Activated CD8-positive, alpha-beta memory T cell treated with anti-CD3 and anti-CD28 coated beads, Interleukin-2, amount 10 ng/mL, durations not matched to agents 7 days and 5 days (primary cell): ENCODE measurements at regions not wholly inside any gene's neighbourhood (a gene's known extent, or its start where the extent isn't known, plus 50 kb on each side); places are given as distances from the start of the nearest gene placed in this dataset.

ENCODE experiments used
- ATAC-seq: fragments of 150-1000 bp; cut with Tn5 transposase; one replicate; pipeline ENCODE4 v1.10.0; 2021; ENCODE audit warnings: moderate library complexity
- CTCF ChIA-PET: fragments of 350-600 bp; sonication (Branson Sonifier 250); formaldehyde crosslinking; loops from one replicate; lab custom pipeline; 2021; ENCODE audit warnings: antibody characterized with exemption; lab: Charles Lee
- DNase-seq: peaks from one replicate; pipeline ENCODE4 v3.0.0-alpha.2; 2020
- H3K27ac Mint-ChIP-seq: one replicate; pipeline ENCODE4 v1.8.0; 2021; ENCODE audit warnings: mild to moderate bottlenecking, mixed read lengths
- H3K27me3 Mint-ChIP-seq: one replicate; pipeline ENCODE4 v1.8.0; 2021; ENCODE audit warnings: mixed read lengths
- H3K36me3 Mint-ChIP-seq: one replicate; pipeline ENCODE4 v1.8.0; 2021; ENCODE audit warnings: mild to moderate bottlenecking, mixed read lengths
- H3K4me1 Mint-ChIP-seq: one replicate; pipeline ENCODE4 v1.8.0; 2021; ENCODE audit warnings: mixed read lengths
- H3K4me3 Mint-ChIP-seq: one replicate; pipeline ENCODE4 v1.8.0; 2021; ENCODE audit warnings: mild to moderate bottlenecking, moderate library complexity, mixed read lengths
- H3K9me3 Mint-ChIP-seq: one replicate; pipeline ENCODE4 v1.8.0; 2022; ENCODE audit warnings: low read depth, mixed read lengths

DNA sequence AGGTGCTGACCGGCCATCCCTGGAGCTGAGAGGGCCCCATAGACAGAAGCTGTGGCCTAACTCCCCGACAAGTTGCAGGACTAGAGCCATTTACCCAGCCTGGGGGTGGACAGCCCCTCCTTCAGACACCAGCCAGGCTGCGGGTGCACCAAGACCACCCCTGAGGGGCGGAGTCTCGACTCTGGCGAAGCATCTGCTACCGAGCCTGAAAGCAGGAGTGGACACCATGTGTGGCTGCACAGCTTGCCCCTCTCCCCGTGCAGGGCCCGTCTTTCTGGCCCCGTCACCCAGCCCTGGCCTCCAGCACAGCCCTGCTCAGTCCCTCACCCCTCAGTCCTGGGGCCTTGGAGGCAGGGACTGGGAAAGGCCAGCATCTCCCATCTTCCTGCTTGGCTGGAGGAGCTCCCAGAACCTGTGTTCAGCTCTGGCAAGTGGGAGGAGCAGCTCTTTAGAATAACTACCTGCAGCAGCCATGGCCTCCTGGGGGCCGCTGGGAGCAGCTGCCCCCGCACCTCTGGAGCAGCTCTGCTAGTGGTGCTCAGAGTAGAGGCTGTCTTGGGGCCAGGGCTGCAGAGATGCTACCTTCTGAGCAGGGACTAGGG, 275.8 kb downstream of the NDUFA10 start:
- CTCF ChIA-PET: no interaction called here
- no peaks in the 10 kb centered on the region for H3K36me3 Mint-ChIP-seq
- ATAC-seq (no peak), DNase-seq (no peak)
- no peaks in the 10 kb centered on the region for H3K27me3 Mint-ChIP-seq
- H3K27ac Mint-ChIP-seq: no peak overlapping the region
- no peaks in the 10 kb centered on the region for H3K4me1 Mint-ChIP-seq
- H3K4me3 Mint-ChIP-seq: no peak overlapping the region
- H3K9me3 Mint-ChIP-seq: no peaks in the 10 kb centered on the region

DNA sequence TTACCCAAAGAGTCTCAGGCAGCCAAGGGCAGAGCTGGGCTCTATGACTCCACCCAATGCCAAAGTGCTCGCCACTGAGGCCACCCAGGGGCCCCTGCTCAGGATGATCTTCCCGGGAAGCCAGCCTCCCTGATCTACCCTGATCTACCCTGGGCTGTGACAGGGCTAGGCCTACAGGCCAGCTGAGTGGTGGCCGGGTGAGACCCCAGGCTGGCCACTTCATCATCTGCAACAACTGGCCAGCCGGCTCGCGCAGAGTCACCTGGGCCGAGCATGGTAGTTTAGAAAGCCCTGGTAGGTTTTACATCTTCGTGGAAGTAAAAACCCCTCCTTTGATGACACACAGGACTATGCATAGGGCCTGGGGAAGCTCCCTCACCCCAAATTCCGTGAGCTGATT, 276.3 kb downstream of the NDUFA10 start:
- DNase-seq (no peak), ATAC-seq (no peak)
- Mint-ChIP-seq H3K27ac (no peak overlapping the region), H3K4me3 (no peak overlapping the region), H3K27me3 (no peaks in the 10 kb centered on the region), H3K36me3 (no peaks in the 10 kb centered on the region), H3K9me3 (no peaks in the 10 kb centered on the region), H3K4me1 (no peaks in the 10 kb centered on the region)
- CTCF ChIA-PET: no interaction called here

DNA sequence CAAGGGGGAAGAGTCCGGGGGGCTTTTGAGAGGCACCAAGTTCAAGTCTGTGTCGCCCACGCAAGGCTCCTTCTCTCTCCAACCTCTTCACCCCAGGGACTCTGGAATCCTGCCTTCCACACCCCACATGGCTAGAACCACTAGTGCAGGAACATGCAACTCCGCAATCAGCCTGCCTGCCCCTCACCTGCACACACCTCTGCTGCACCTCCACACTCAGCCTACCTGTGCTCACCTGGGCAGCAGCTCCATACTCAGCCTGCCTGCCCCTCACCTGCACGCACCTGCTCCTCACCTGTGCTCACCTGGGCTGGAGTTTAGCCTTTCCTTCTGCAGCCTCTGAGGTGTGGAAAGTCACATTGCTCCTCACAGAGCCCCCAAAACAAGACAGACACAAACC, 277.4 kb downstream of the NDUFA10 start:
- Mint-ChIP-seq H3K27me3 (no peaks in the 10 kb centered on the region), H3K4me1 (no peaks in the 10 kb centered on the region), H3K36me3 (no peaks in the 10 kb centered on the region), H3K27ac (no peak overlapping the region), H3K4me3 (no peak overlapping the region), H3K9me3 (no peaks in the 10 kb centered on the region)
- CTCF ChIA-PET: no interaction called here
- no peak for ATAC-seq
- no peak for DNase-seq

DNA sequence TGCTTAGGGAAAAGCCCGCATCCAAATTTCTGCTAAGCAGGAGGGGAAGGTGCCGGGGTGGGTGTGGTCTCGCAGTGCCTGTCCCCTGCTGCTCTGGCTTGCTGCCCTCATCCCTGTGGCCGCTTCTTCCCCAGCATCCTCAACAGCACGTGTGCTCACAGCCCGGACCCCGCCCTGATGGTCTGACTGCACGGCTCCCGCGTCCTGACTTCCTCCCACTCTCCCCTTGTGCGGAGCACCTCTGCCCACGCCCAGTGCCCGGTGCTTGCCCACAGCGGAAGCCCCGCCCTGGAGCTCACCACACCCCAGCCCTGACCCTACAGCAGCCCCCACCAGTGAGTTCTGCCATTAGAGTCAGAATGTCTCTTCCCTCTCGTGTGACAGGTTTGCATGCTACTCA, 277.9 kb downstream of the NDUFA10 start:
- ATAC-seq: no peak
- H3K9me3 Mint-ChIP-seq: no peaks in the 10 kb centered on the region
- H3K36me3 Mint-ChIP-seq: no peaks in the 10 kb centered on the region
- H3K27me3 Mint-ChIP-seq: no peaks in the 10 kb centered on the region
- no peak overlapping the region for H3K27ac Mint-ChIP-seq
- DNase-seq: no peak
- H3K4me1 Mint-ChIP-seq: no peaks in the 10 kb centered on the region
- H3K4me3 Mint-ChIP-seq: no peak overlapping the region
- CTCF ChIA-PET: no interaction called here

DNA sequence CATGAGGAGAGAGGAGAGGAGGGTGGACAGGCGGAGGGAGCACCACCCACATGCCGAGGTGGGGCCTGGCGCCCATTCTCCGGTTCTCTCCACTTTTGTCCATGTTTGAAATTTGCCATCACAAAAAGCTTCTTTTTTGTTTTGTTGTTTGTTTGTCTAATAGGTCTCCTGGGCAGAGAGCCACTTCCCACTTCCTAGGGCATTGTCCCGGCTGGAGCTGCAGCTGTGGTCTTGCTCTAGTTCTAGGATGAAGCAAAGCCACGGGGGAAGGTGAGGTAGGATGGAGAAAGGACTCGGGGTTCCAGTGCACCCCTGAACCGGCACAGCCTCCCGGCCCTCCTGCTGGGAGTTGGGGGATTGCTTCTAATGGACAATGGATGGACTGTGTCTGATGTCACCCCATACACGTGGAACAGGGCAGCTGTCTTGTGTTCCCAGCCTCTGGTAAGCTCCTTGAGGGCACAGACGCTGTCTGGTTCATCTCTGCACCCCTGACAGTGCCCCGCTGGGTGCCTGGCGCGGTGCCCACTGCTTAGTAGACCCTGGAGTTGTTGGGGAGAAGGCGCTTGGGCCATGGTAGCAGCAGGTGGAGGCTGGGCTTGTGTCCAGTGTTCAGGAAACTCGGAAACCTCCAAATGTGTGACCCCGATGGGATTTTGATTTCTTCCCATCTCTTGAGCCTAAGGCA, 278.4 kb downstream of the NDUFA10 start:
- DNase-seq (no peak), ATAC-seq (no peak)
- Mint-ChIP-seq H3K27me3 (no peaks in the 10 kb centered on the region), H3K36me3 (no peaks in the 10 kb centered on the region), H3K27ac (no peak overlapping the region), H3K4me1 (no peaks in the 10 kb centered on the region), H3K9me3 (no peaks in the 10 kb centered on the region), H3K4me3 (no peak overlapping the region)
- CTCF ChIA-PET: no interaction called here

DNA sequence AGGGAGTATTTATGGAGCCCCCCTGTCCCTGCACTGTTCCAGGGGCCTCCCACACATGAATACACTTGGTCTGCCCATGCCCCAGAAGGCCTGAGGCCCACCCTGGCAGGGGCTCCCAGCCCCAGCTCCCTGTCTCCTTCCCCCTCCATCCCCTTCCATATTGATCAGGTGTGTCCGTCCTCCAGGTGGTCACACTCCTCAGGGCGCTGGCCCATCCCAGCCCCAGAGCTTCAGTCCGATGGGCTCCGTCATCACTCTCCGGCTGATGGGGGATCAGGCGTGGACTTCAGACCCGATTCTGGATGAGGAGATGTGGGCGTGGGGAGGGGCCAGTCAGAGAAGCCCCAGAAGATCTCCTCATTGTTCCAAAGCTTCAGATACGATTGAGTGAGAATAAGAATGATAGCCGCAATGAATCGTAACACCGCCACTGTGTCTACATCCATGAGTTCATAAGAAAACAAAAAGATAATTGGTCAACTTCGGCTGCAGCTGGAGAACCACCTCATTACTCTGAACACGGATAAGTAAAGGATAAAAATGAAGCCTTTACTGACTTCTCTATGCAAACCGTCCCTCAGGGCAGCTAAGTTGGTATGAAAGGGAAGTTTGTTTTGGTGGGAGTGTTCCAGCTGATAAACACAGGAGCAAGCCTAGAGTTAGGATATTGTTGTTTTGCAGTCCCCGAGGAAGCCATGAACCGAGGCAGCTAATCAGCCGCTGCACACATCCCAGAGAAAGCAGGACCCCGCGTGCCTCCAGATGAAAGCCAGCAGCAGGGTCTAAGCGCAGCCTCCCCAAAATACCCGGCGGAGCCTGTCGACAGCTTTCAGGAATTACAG, 279.5 kb downstream of the NDUFA10 start:
- DNase-seq (no peak), ATAC-seq (no peak)
- Mint-ChIP-seq H3K36me3 (no peaks in the 10 kb centered on the region), H3K4me3 (no peak overlapping the region), H3K4me1 (no peaks in the 10 kb centered on the region), H3K27ac (no peak overlapping the region), H3K27me3 (no peaks in the 10 kb centered on the region), H3K9me3 (no peaks in the 10 kb centered on the region)
- CTCF ChIA-PET: no interaction called here

DNA sequence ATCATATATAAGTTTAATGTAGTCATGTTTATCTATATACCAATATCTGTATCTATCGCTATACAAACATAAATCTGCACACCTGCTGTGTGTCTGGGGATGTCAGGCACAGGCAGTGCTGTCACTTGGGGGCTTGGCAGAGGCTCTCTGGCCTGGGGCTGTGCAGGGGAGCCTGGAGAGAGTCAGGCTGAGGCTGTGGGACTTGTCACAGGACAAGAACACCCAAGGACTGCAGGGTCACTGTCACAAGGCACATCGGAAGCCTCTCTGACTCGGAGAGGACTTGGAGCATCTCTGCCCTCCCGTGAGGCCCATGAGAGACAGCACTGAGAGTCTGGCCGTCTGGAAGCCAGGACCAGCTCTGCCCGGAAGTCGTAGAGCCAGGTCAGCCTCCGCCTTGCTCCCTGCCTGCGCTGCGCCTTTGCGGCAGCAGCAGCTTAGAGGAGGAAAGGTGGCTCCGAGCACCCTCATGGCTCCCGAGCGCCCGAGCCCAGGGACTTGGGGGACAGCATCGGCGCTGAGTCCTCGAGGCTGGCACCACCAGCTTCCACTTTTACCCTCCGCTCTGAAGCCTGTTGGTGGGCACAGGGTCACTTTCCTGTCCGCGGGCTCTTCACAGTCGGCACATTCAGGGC, 280.3 kb downstream of the NDUFA10 start:
- H3K27me3 Mint-ChIP-seq: no peaks in the 10 kb centered on the region
- H3K36me3 Mint-ChIP-seq: no peaks in the 10 kb centered on the region
- no peak overlapping the region for H3K4me3 Mint-ChIP-seq
- ATAC-seq: no peak
- H3K4me1 Mint-ChIP-seq: no peaks in the 10 kb centered on the region
- CTCF ChIA-PET: no interaction called here
- H3K27ac Mint-ChIP-seq: no peak overlapping the region
- DNase-seq: no peak
- H3K9me3 Mint-ChIP-seq: no peaks in the 10 kb centered on the region

DNA sequence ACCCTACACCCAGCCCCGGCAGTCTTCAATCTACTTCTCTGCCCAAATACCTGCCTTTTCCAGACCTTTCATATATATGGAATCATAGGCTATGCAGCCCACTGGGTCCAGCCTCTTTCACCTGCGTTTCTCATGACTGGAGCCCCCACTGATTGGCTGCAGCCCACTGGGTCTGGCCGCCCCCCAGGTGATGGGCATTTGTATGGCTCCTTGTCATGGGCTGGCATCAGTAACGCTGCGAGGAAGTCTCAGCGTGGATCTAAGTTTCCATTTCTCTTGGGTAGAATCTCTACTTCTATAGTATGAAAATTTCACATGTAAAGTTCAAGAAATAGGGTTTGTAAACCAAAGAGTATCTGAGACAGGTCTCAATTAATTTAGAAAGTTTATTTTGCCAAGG, 281.9 kb downstream of the NDUFA10 start:
- ATAC-seq: no peak
- no peaks in the 10 kb centered on the region for H3K27me3 Mint-ChIP-seq
- no peak overlapping the region for H3K4me3 Mint-ChIP-seq
- DNase-seq: no peak
- H3K27ac Mint-ChIP-seq: no peak overlapping the region
- no peaks in the 10 kb centered on the region for H3K9me3 Mint-ChIP-seq
- no peaks in the 10 kb centered on the region for H3K36me3 Mint-ChIP-seq
- CTCF ChIA-PET: no interaction called here
- no peaks in the 10 kb centered on the region for H3K4me1 Mint-ChIP-seq

DNA sequence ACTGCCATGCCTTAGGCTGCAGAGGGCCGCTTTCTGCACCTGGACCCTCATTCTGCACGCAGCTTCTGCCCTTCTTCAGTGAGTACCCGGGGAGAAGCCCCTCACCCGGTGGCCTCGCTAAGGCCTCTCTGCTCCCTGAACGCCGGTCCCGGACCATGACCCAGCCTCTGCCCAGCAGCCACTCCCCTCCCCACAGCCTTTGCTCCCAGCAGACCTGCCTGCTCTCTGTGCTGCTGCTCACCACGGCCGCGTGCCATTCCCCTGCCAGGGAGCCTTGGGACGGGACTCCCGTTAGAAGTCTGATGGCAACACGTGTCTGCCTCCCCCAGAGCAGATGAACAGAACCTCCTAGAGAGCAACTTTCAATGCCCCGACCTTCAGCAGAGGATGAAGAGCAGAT, 282.8 kb downstream of the NDUFA10 start:
- CTCF ChIA-PET: no interaction called here

DNA sequence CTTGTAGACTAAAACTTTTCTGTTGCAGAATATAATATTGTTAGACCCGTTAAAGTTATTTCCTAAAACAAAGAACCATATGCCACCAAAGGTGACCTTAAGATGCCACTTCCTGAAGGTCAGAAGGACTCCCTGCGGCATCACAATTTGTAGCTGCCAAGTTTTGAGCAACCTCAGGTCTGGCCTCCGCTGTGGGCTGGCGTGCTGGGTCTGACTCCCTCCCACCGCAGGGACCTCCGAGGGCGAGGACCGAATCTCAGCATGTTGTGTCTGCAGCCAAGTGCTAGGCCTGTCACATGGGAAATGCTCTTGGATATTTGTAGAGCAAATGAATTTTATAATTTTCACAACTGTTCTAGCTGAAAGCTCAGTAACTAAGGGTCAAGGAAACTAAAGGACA, 285.9 kb downstream of the NDUFA10 start:
- Mint-ChIP-seq H3K4me3 (no peak overlapping the region), H3K27ac (no peak overlapping the region), H3K4me1 (no peaks in the 10 kb centered on the region), H3K9me3 (no peaks in the 10 kb centered on the region), H3K27me3 (no peaks in the 10 kb centered on the region), H3K36me3 (no peaks in the 10 kb centered on the region)
- CTCF ChIA-PET: no interaction called here
- DNase-seq (no peak), ATAC-seq (no peak)

More for the DNA sequence above, 282.8 kb downstream of the NDUFA10 start:
- H3K36me3 Mint-ChIP-seq: no peaks in the 10 kb centered on the region
- DNase-seq: no peak
- no peaks in the 10 kb centered on the region for H3K27me3 Mint-ChIP-seq
- no peak overlapping the region for H3K4me3 Mint-ChIP-seq
- no peaks in the 10 kb centered on the region for H3K4me1 Mint-ChIP-seq
- ATAC-seq: no peak
- no peaks in the 10 kb centered on the region for H3K9me3 Mint-ChIP-seq
- no peak overlapping the region for H3K27ac Mint-ChIP-seq

DNA sequence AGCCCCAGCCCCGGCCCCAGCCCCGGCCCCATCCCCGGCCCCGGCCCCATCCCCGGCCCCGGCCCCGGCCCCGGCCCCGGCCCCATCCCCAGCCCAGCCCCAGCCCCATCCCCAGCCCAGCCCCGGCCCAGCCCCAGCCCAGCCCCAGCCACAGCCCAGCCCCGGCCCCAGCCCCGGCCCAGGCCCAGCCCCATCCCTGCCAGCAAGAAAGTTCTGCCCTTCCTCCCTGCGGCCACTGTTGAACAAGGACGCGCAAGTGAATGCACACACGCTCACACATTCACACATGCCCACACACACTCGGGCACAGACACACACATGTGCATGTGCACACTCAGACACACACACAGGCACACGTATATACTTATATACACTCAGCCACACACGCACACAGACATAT, 287.0 kb downstream of the NDUFA10 start:
- DNase-seq: no peak
- Mint-ChIP-seq H3K36me3 (no peaks in the 10 kb centered on the region), H3K4me1 (no peaks in the 10 kb centered on the region), H3K9me3 (no peaks in the 10 kb centered on the region), H3K4me3 (no peak overlapping the region), H3K27me3 (no peaks in the 10 kb centered on the region), H3K27ac (no peak overlapping the region)
- no peak for ATAC-seq
- CTCF ChIA-PET: no interaction called here

DNA sequence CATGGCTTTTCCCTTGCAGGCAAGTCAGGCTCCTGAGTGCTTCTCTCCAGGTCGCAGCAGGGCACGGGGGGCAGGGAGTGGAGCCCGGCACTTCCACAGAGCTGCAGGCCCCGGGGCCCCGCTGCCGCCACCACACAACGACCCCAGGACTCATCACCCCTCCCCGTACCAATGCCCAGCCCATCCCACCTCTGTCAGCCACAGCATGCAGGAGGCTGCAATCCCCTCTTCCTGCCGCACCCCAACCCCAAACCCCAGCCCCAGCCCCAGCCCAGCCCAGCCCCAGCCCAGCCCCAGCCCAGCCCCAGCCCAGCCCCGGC, 288.0 kb downstream of the NDUFA10 start:
- no peaks in the 10 kb centered on the region for H3K4me1 Mint-ChIP-seq
- no peak overlapping the region for H3K27ac Mint-ChIP-seq
- no peaks in the 10 kb centered on the region for H3K9me3 Mint-ChIP-seq
- ATAC-seq (no peak), DNase-seq (no peak)
- no peaks in the 10 kb centered on the region for H3K27me3 Mint-ChIP-seq
- no peak overlapping the region for H3K4me3 Mint-ChIP-seq
- CTCF ChIA-PET: no interaction called here
- H3K36me3 Mint-ChIP-seq: no peaks in the 10 kb centered on the region

DNA sequence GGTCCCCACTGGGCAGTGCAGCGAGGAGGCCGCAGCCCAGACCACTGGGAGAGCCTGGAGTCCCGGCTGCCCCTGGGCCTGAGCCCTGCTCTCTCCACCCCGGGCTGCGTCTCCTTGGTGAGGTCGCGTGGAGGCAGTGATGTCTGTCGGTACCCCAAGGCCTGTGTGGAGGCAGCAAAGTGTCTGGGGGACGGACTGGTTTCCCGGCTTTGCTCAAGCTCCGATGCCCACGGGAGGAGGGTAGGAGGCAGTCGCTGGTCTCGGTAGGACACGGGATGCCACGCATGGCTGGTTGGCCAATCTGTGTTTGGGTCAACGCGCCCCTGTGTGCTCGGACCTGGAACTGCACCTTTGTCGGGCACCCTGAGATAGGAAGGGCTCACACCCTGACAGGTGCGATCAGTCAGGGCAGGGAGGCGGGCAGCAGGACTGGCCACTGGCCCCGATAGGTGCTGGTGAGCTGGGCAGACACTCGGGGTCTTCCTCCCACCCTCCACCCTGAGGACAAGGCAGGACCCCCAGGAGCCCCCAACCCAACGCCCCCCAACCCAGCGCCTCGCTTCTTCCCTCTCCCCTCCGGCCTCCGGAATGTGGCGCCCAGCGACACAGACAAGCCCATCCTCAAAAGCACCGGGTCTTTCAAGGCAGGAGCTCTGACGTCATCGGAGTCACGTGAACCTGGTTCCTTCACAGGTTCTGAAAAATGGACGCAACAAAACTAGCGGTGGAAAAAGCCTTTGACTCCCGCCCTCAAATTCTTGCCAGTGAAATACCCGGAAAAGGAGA, 288.6 kb downstream of the NDUFA10 start:
- H3K4me1 Mint-ChIP-seq: no peaks in the 10 kb centered on the region
- CTCF ChIA-PET: no interaction called here

More for the DNA sequence above, 288.6 kb downstream of the NDUFA10 start:
- ATAC-seq (no peak), DNase-seq (no peak)
- H3K9me3 Mint-ChIP-seq: no peaks in the 10 kb centered on the region
- H3K27ac Mint-ChIP-seq: no peak overlapping the region
- no peak overlapping the region for H3K4me3 Mint-ChIP-seq
- H3K27me3 Mint-ChIP-seq: no peaks in the 10 kb centered on the region
- no peaks in the 10 kb centered on the region for H3K36me3 Mint-ChIP-seq
